Loucy (cell line): ENCODE measurements at regions not wholly inside any gene's neighbourhood (a gene's known extent, or its start where the extent isn't known, plus 50 kb on each side); places are given as distances from the start of the nearest gene placed in this dataset.
A peak's percentile ranks its signal among the peaks of the same experiment; 100 is the strongest.

Source experiments
- H2AFZ ChIP-seq: fragments of 200-600 bp; sonication (generic); 2 replicates; pipeline ENCODE4 v1.6.0; 2016; ENCODE audit warnings: antibody characterized with exemption, mild to moderate bottlenecking, low read length, moderate library complexity
- H3F3A ChIP-seq: fragments of 200-600 bp; 2 replicates; pipeline ENCODE4 v1.6.0; 2016; ENCODE audit warnings: antibody characterized with exemption, low read depth, mild to moderate bottlenecking
- H3K27me3 ChIP-seq: fragments of 200-600 bp; sonication (generic); 2 replicates; pipeline ENCODE4 v1.6.1; 2014; ENCODE audit warnings: low read length, mild to moderate bottlenecking; ENCODE audit not compliant: insufficient read depth, poor library complexity, severe bottlenecking
- H3K36me3 ChIP-seq: fragments of 200-600 bp; sonication (generic); 2 replicates; pipeline ENCODE4 v1.6.1; 2016; ENCODE audit warnings: low read length; ENCODE audit not compliant: insufficient read depth
- H3K4me1 ChIP-seq: fragments of 200-600 bp; sonication (generic); 2 replicates; pipeline ENCODE4 v1.5.1; 2014; ENCODE audit warnings: low read length, mild to moderate bottlenecking; ENCODE audit not compliant: insufficient read depth, poor library complexity, severe bottlenecking
- H3K4me2 ChIP-seq: fragments of 200-600 bp; sonication (generic); 2 replicates; pipeline ENCODE4 v1.6.0; 2014; ENCODE audit warnings: antibody characterized with exemption, low read length, low read depth, mild to moderate bottlenecking; ENCODE audit not compliant: poor library complexity, severe bottlenecking
- H3K4me3 ChIP-seq: fragments of 200-600 bp; sonication (generic); 2 replicates; pipeline ENCODE4 v1.5.1; 2014; ENCODE audit warnings: low read length, mild to moderate bottlenecking, mixed read lengths; ENCODE audit not compliant: poor library complexity, severe bottlenecking
- H3K79me2 ChIP-seq: fragments of 200-600 bp; sonication (generic); 2 replicates; pipeline ENCODE4 v1.6.1; 2014; ENCODE audit warnings: low read length; ENCODE audit not compliant: insufficient read depth
- H3K9ac ChIP-seq: fragments of 200-600 bp; sonication (generic); 2 replicates; pipeline ENCODE4 v1.6.0; 2014; ENCODE audit warnings: mild to moderate bottlenecking, low read depth, low read length, moderate library complexity; ENCODE audit not compliant: poor library complexity, severe bottlenecking
- H3K9me2 ChIP-seq: fragments of 200-600 bp; sonication (generic); replicated peaks from 2 replicates; pipeline ENCODE4 v1.6.1; 2016; ENCODE audit warnings: low read depth, low read length, mixed read lengths
- H3K9me3 ChIP-seq: fragments of 200-600 bp; sonication (generic); 2 replicates; pipeline ENCODE4 v1.6.1; 2014; ENCODE audit warnings: mild to moderate bottlenecking, antibody characterized with exemption, low read length, low read depth; ENCODE audit not compliant: insufficient read depth
- H4K20me1 ChIP-seq: fragments of 200-600 bp; sonication (generic); 2 replicates; pipeline ENCODE4 v1.6.0; 2014; ENCODE audit warnings: antibody characterized with exemption, low read length, mild to moderate bottlenecking; ENCODE audit not compliant: insufficient read depth, poor library complexity, severe bottlenecking
- CTCF ChIP-seq: fragments of 200-600 bp; sonication (generic); conservative IDR thresholded peaks from 2 replicates; pipeline ENCODE4 v1.5.1; 2014; ENCODE audit warnings: mild to moderate bottlenecking, antibody characterized with exemption, low read length
- EZH2phosphoT487 ChIP-seq: fragments of 200-600 bp; IDR thresholded peaks from 2 replicates; pipeline ENCODE4 v1.6.1; 2018; ENCODE audit warnings: antibody characterized with exemption, mild to moderate bottlenecking, moderate library complexity, borderline replicate concordance

GRCh38 chrX:129318375-129318774, 204.9 kb downstream of the SMARCA1 start:
- Histone ChIP-seq H3F3A (no peaks in the 10 kb centered on the region), H3K27me3 (no peaks in the 10 kb centered on the region), H3K4me2 (no peak overlapping the region), H3K9ac (no peak overlapping the region), H3K79me2 (no peaks in the 10 kb centered on the region), H3K9me2 (no peaks in the 10 kb centered on the region), H4K20me1 (no peaks in the 10 kb centered on the region), H2AFZ (no peak overlapping the region), H3K36me3 (no peaks in the 10 kb centered on the region), H3K4me3 (no peak overlapping the region), H3K9me3 (no peaks in the 10 kb centered on the region), H3K4me1 (peaks cover 5% of the 10 kb centered on the region)
- TF ChIP-seq EZH2phosphoT487 (no peak), CTCF (peak; percentile 64)

- H3K36me3 ChIP-seq, result no peaks in the 10 kb centered on the region
- H2AFZ ChIP-seq, result no peak overlapping the region
- H3K4me3 ChIP-seq, result no peak overlapping the region
- H3K4me2 ChIP-seq, result no peak overlapping the region
- H4K20me1 ChIP-seq, result no peaks in the 10 kb centered on the region
- TF ChIP-seq EZH2phosphoT487 (no peak), CTCF (no peak)
- H3K4me1 ChIP-seq, result no peaks in the 10 kb centered on the region
- H3K9me2 ChIP-seq, result no peaks in the 10 kb centered on the region
- no peaks in the 10 kb centered on the region for H3K27me3 ChIP-seq
- no peaks in the 10 kb centered on the region for H3K79me2 ChIP-seq
- no peaks in the 10 kb centered on the region for H3K9me3 ChIP-seq
- H3K9ac ChIP-seq, result no peak overlapping the region
- H3F3A ChIP-seq, result no peaks in the 10 kb centered on the region
Observed at GRCh38 chrX:129316461-129316860, 206.8 kb downstream of the SMARCA1 start.

GRCh38 chrX:129310000-129310399, 213.3 kb downstream of the SMARCA1 start:
- Histone ChIP-seq H3K36me3 (no peaks in the 10 kb centered on the region), H3K9ac (no peak overlapping the region), H3K4me3 (no peak overlapping the region), H3K4me2 (no peak overlapping the region), H3K4me1 (no peaks in the 10 kb centered on the region), H2AFZ (no peak overlapping the region), H4K20me1 (no peaks in the 10 kb centered on the region), H3K27me3 (no peaks in the 10 kb centered on the region), H3K9me2 (no peaks in the 10 kb centered on the region), H3K79me2 (no peaks in the 10 kb centered on the region), H3K9me3 (no peaks in the 10 kb centered on the region), H3F3A (no peaks in the 10 kb centered on the region)
- TF ChIP-seq CTCF, result no peak
- TF ChIP-seq EZH2phosphoT487, result no peak
